ENCODE measurements at regions not wholly inside any gene's neighbourhood (a gene's known extent, or its start where the extent isn't known, plus 50 kb on each side); places are given as distances from the start of the nearest gene placed in this dataset.
"Not testable (repeated sequence)": the region's sequence is repeated elsewhere in the genome, so short reads cannot be mapped to it uniquely, and the experiment has no call there.

GRCh38 chrX:542179-542578 lies 88.4 kb upstream of the SHOX start:
- DNase-seq (ENCODE audit: insufficient read length, low spot score) (no peak), FAIRE-seq (no peak)

GRCh38 chrX:545452-545885 lies 85.1 kb upstream of the SHOX start:
- DNase-seq (ENCODE audit: insufficient read length, low spot score) (no peak), FAIRE-seq (no peak)

- FAIRE-seq (no peak), DNase-seq (ENCODE audit: insufficient read length, low spot score) (no peak)
Observed at GRCh38 chrX:550514-550913, 80.1 kb upstream of the SHOX start.

- DNase-seq (ENCODE audit: insufficient read length, low spot score) (no peak), FAIRE-seq (no peak)
Observed at GRCh38 chrX:551306-551705, 79.3 kb upstream of the SHOX start.

GRCh38 chrX:552496-552895 lies 78.1 kb upstream of the SHOX start:
- FAIRE-seq: no peak
- no peak for DNase-seq (ENCODE audit: insufficient read length, low spot score)

GRCh38 chrX:554271-554670 lies 76.3 kb upstream of the SHOX start:
- DNase-seq (ENCODE audit: insufficient read length, low spot score): no peak
- FAIRE-seq: no peak

GRCh38 chrX:555725-556666 lies 74.6 kb upstream of the SHOX start:
- FAIRE-seq (no peak), DNase-seq (ENCODE audit: insufficient read length, low spot score) (no peak)

- not testable (repeated sequence) for DNase-seq (ENCODE audit: insufficient read length, low spot score); FAIRE-seq
Observed at GRCh38 chrX:557601-558000, 73.0 kb upstream of the SHOX start.

GRCh38 chrX:559282-559681 lies 71.3 kb upstream of the SHOX start:
- not testable (repeated sequence) for FAIRE-seq; DNase-seq (ENCODE audit: insufficient read length, low spot score)

GRCh38 chrX:567891-568290 lies 62.7 kb upstream of the SHOX start:
- no peak for DNase-seq (ENCODE audit: insufficient read length, low spot score)
- FAIRE-seq: peak; percentile 20

GRCh38 chrX:568311-568710 lies 62.3 kb upstream of the SHOX start:
- FAIRE-seq: no peak
- no peak for DNase-seq (ENCODE audit: insufficient read length, low spot score)

GRCh38 chrX:572538-573124 lies 58.0 kb upstream of the SHOX start:
- no peak for DNase-seq (ENCODE audit: insufficient read length, low spot score)
- FAIRE-seq: no peak

- no peak for FAIRE-seq
Observed at GRCh38 chrX:574251-574650, 56.3 kb upstream of the SHOX start.

GRCh38 chrX:574830-575229 lies 55.8 kb upstream of the SHOX start:
- DNase-seq (ENCODE audit: insufficient read length, low spot score) (no peak), FAIRE-seq (no peak)

More at GRCh38 chrX:574251-574650, 56.3 kb upstream of the SHOX start:
- DNase-seq (ENCODE audit: insufficient read length, low spot score): no peak

- FAIRE-seq: no peak
- DNase-seq (ENCODE audit: insufficient read length, low spot score): no peak
Observed at GRCh38 chrX:576904-577560, 53.6 kb upstream of the SHOX start.

GRCh38 chrX:578531-578930 lies 52.1 kb upstream of the SHOX start:
- DNase-seq (ENCODE audit: insufficient read length, low spot score) (no peak), FAIRE-seq (no peak)

GRCh38 chrX:580030-580429 lies 50.6 kb upstream of the SHOX start:
- no peak for DNase-seq (ENCODE audit: insufficient read length, low spot score)
- no peak for FAIRE-seq
